SK-N-SH treated with all-trans-retinoic acid at 6 μM for 48 hours (cell line): ENCODE measurements at regions not wholly inside any gene's neighbourhood (a gene's known extent, or its start where the extent isn't known, plus 50 kb on each side); places are given as distances from the start of the nearest gene placed in this dataset.

Experiments used
- OSR1 ChIP-seq: fragments of 250-450 bp; sonication (Bioruptor Pico); IDR thresholded peaks from 2 replicates; pipeline ENCODE4 v1.8.0; 2022; ENCODE audit warnings: moderate library complexity, mild to moderate bottlenecking, inconsistent platforms
- TOX ChIP-seq: fragments of 250-450 bp; sonication (Bioruptor Pico); IDR thresholded peaks from 2 replicates; pipeline ENCODE4 v1.8.0; 2021; ENCODE audit warnings: mild to moderate bottlenecking, moderate library complexity, borderline replicate concordance
- ZNF70 ChIP-seq: fragments of 450-650 bp; formaldehyde crosslinking; IDR thresholded peaks from 2 replicates; pipeline ENCODE4 v1.5.0; 2020; ENCODE audit warnings: mild to moderate bottlenecking, moderate library complexity
- ZNF8 ChIP-seq: fragments of 450-650 bp; formaldehyde crosslinking; IDR thresholded peaks from 2 replicates; pipeline ENCODE4 v1.5.0; 2020; ENCODE audit warnings: mild to moderate bottlenecking, moderate library complexity
- TF ChIP-seq, protein P1 (sequence below): fragments of 250-450 bp; sonication (Bioruptor Pico); IDR thresholded peaks from 2 replicates; pipeline ENCODE4 v1.8.0; 2020; ENCODE audit warnings: mild to moderate bottlenecking, moderate library complexity, borderline replicate concordance
- TF ChIP-seq, protein P2 (sequence below): fragments of 250-450 bp; sonication (Bioruptor Pico); IDR thresholded peaks from 2 replicates; pipeline ENCODE4 v1.5.1; 2021; ENCODE audit warnings: mild to moderate bottlenecking, moderate library complexity

DNA sequence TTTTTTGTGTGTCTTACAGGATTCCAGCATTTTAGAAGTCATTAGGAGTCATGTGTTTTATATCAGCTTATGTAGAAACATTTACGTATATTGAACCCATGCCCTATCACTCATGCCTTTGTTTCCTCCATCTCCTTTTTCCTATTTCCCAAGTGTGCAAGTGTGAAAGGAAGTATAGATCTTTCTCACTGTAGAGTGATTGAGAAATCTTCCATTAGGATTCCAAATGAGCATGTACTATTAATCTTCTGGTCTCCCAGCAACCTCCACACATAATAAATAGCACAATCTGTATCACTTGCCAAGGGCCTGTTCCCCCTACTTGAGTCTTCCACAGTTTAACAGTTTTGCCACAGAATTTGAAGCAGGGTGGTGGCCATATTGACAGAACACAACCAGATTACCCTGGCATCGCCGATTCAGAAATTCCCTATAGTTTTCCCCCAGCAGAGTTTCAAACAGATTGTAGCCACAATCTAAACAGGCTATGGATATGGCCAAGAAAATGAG is 1052.8 kb downstream of the TTLL7 start:
- TF ChIP-seq OSR1 (CRISPR knock-in tag) (no peak), ZNF8 (CRISPR knock-in tag) (no peak), ZNF70 (CRISPR knock-in tag) (no peak), TOX (CRISPR knock-in tag) (no peak)
- TF ChIP-seq, protein P1, sequence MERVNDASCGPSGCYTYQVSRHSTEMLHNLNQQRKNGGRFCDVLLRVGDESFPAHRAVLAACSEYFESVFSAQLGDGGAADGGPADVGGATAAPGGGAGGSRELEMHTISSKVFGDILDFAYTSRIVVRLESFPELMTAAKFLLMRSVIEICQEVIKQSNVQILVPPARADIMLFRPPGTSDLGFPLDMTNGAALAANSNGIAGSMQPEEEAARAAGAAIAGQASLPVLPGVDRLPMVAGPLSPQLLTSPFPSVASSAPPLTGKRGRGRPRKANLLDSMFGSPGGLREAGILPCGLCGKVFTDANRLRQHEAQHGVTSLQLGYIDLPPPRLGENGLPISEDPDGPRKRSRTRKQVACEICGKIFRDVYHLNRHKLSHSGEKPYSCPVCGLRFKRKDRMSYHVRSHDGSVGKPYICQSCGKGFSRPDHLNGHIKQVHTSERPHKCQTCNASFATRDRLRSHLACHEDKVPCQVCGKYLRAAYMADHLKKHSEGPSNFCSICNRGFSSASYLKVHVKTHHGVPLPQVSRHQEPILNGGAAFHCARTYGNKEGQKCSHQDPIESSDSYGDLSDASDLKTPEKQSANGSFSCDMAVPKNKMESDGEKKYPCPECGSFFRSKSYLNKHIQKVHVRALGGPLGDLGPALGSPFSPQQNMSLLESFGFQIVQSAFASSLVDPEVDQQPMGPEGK (CRISPR knock-in tag): no peak
- TF ChIP-seq, protein P2, sequence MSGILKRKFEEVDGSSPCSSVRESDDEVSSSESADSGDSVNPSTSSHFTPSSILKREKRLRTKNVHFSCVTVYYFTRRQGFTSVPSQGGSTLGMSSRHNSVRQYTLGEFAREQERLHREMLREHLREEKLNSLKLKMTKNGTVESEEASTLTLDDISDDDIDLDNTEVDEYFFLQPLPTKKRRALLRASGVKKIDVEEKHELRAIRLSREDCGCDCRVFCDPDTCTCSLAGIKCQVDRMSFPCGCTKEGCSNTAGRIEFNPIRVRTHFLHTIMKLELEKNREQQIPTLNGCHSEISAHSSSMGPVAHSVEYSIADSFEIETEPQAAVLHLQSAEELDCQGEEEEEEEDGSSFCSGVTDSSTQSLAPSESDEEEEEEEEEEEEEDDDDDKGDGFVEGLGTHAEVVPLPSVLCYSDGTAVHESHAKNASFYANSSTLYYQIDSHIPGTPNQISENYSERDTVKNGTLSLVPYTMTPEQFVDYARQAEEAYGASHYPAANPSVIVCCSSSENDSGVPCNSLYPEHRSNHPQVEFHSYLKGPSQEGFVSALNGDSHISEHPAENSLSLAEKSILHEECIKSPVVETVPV (CRISPR knock-in tag): no peak
